OCI-LY3 (cell line): ENCODE measurements at regions not wholly inside any gene's neighbourhood (a gene's known extent, or its start where the extent isn't known, plus 50 kb on each side); places are given as distances from the start of the nearest gene placed in this dataset.

Experiments
- H2AFZ ChIP-seq: fragments of 200-600, 300-600 bp; shearing (Covaris generic); 2 replicates; pipeline ENCODE4 v1.6.0; 2014; ENCODE audit warnings: antibody characterized with exemption, low read depth, low read length
- H3K27ac ChIP-seq: fragments of 200-600, 300-600 bp; sonication (generic); 2 replicates; pipeline ENCODE4 v1.5.1; 2014; ENCODE audit warnings: mild to moderate bottlenecking, low read length, moderate library complexity, mixed read lengths
- H3K27me3 ChIP-seq: fragments of 200-600, 300-600 bp; sonication (generic); 2 replicates; pipeline ENCODE4 v1.6.1; 2014; ENCODE audit warnings: low read depth, low read length, mixed read lengths
- H3K36me3 ChIP-seq: fragments of 200-600, 300-600 bp; sonication (generic); replicated peaks from 2 replicates; pipeline ENCODE3; 2014; ENCODE audit warnings: low read depth, low read length, mixed read lengths
- H3K4me1 ChIP-seq: fragments of 300-600, 200-600 bp; sonication (generic); 2 replicates; pipeline ENCODE4 v1.6.1; 2014; ENCODE audit warnings: low read length, mixed read lengths
- H3K4me2 ChIP-seq: fragments of 200-600, 300-600 bp; sonication (generic); 2 replicates; pipeline ENCODE4 v1.6.1; 2014; ENCODE audit warnings: low read length, mixed read lengths
- H3K4me3 ChIP-seq: fragments of 300-600, 200-600 bp; sonication (generic); 2 replicates; pipeline ENCODE4 v1.5.1; 2014; ENCODE audit warnings: antibody characterized with exemption, mild to moderate bottlenecking, low read length, moderate library complexity
- H3K79me2 ChIP-seq: fragments of 300-600, 200-600 bp; shearing (Covaris generic); 2 replicates; pipeline ENCODE4 v1.6.1; 2014; ENCODE audit warnings: mild to moderate bottlenecking, low read length, mixed read lengths
- H3K9ac ChIP-seq: fragments of 300-600, 200-600 bp; shearing (Covaris generic); 2 replicates; pipeline ENCODE4 v1.6.0; 2014; ENCODE audit warnings: mild to moderate bottlenecking, low read length, moderate library complexity
- H3K9me3 ChIP-seq: fragments of 200-600, 300-600 bp; shearing (Covaris generic); 2 replicates; pipeline ENCODE4 v1.6.1; 2014; ENCODE audit warnings: low read length, mixed read lengths; ENCODE audit not compliant: insufficient read depth
- H4K20me1 ChIP-seq: fragments of 200-600, 300-600 bp; sonication (generic); 2 replicates; pipeline ENCODE4 v1.6.1; 2016; ENCODE audit warnings: low read length, mixed read lengths; ENCODE audit not compliant: insufficient read depth
- EZH2phosphoT487 ChIP-seq: fragments of 200-600 bp; shearing (Covaris generic); IDR thresholded peaks from 2 replicates; pipeline ENCODE4 v1.6.1; 2018; ENCODE audit warnings: antibody characterized with exemption, mixed run types, low read depth
- TF ChIP-seq, protein P1 (sequence below): fragments of 200-600, 300-600 bp; sonication (generic); IDR thresholded peaks from 2 replicates; pipeline ENCODE4 v1.5.1; 2014; ENCODE audit warnings: antibody characterized with exemption, low read length, low read depth

GRCh38 chr13:109329175-109329574 is 457.2 kb downstream of the IRS2 start:
- Histone ChIP-seq H3K9ac (no peak overlapping the region), H3K36me3 (no peaks in the 10 kb centered on the region), H4K20me1 (no peaks in the 10 kb centered on the region), H3K4me1 (no peaks in the 10 kb centered on the region), H3K27ac (no peak overlapping the region), H3K27me3 (0 out of 2 replicates have a peak, but pooled peaks cover 5% of the 10 kb centered on the region), H3K4me3 (no peak overlapping the region), H3K79me2 (no peaks in the 10 kb centered on the region), H3K9me3 (no peaks in the 10 kb centered on the region), H3K4me2 (no peak overlapping the region), H2AFZ (no peak overlapping the region)
- TF ChIP-seq, protein P1, sequence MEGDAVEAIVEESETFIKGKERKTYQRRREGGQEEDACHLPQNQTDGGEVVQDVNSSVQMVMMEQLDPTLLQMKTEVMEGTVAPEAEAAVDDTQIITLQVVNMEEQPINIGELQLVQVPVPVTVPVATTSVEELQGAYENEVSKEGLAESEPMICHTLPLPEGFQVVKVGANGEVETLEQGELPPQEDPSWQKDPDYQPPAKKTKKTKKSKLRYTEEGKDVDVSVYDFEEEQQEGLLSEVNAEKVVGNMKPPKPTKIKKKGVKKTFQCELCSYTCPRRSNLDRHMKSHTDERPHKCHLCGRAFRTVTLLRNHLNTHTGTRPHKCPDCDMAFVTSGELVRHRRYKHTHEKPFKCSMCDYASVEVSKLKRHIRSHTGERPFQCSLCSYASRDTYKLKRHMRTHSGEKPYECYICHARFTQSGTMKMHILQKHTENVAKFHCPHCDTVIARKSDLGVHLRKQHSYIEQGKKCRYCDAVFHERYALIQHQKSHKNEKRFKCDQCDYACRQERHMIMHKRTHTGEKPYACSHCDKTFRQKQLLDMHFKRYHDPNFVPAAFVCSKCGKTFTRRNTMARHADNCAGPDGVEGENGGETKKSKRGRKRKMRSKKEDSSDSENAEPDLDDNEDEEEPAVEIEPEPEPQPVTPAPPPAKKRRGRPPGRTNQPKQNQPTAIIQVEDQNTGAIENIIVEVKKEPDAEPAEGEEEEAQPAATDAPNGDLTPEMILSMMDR, result no peak
- TF ChIP-seq EZH2phosphoT487, result no peak

GRCh38 chr13:109326601-109327000 is 459.8 kb downstream of the IRS2 start:
- H3K4me1 ChIP-seq, result no peaks in the 10 kb centered on the region
- H3K9me3 ChIP-seq, result no peaks in the 10 kb centered on the region
- H3K4me2 ChIP-seq, result no peak overlapping the region
- no peaks in the 10 kb centered on the region for H4K20me1 ChIP-seq
- H3K9ac ChIP-seq, result no peak overlapping the region
- no peak overlapping the region for H3K27ac ChIP-seq
- no peak overlapping the region for H3K4me3 ChIP-seq
- no peaks in the 10 kb centered on the region for H3K79me2 ChIP-seq
- TF ChIP-seq EZH2phosphoT487, result no peak
- TF ChIP-seq, protein P1, result no peak
- H3K36me3 ChIP-seq, result no peaks in the 10 kb centered on the region
- no peak overlapping the region for H2AFZ ChIP-seq
- H3K27me3 ChIP-seq, result peaks cover 5% of the 10 kb centered on the region; the same call in 1 of the 2 replicates

- Histone ChIP-seq H3K9ac (no peak overlapping the region), H3K4me3 (no peak overlapping the region), H3K9me3 (no peaks in the 10 kb centered on the region), H3K4me1 (no peaks in the 10 kb centered on the region), H4K20me1 (no peaks in the 10 kb centered on the region), H2AFZ (no peak overlapping the region), H3K27me3 (peaks cover 5% of the 10 kb centered on the region; the same call in 1 of the 2 replicates), H3K79me2 (no peaks in the 10 kb centered on the region), H3K4me2 (no peak overlapping the region), H3K27ac (no peak overlapping the region), H3K36me3 (no peaks in the 10 kb centered on the region)
- no peak for TF ChIP-seq EZH2phosphoT487
- TF ChIP-seq, protein P1, result no peak
Measured at GRCh38 chr13:109323338-109323737, 463.0 kb downstream of the IRS2 start.

- TF ChIP-seq, protein P1, result no peak
- TF ChIP-seq EZH2phosphoT487, result no peak
- no peak overlapping the region for H2AFZ ChIP-seq
- no peak overlapping the region for H3K9ac ChIP-seq
Measured at GRCh38 chr13:109318945-109319590, 467.3 kb downstream of the IRS2 start.

More at GRCh38 chr13:109318945-109319590, 467.3 kb downstream of the IRS2 start:
- Histone ChIP-seq H3K4me3 (no peak overlapping the region), H3K27ac (no peak overlapping the region), H3K36me3 (no peaks in the 10 kb centered on the region), H3K4me1 (no peaks in the 10 kb centered on the region), H3K27me3 (no peaks in the 10 kb centered on the region; the same call in 1 of the 2 replicates), H4K20me1 (no peaks in the 10 kb centered on the region), H3K9me3 (no peaks in the 10 kb centered on the region), H3K79me2 (no peaks in the 10 kb centered on the region), H3K4me2 (no peak overlapping the region)
